CD14-positive monocyte (primary cell): ENCODE measurements at regions not wholly inside any gene's neighbourhood (a gene's known extent, or its start where the extent isn't known, plus 50 kb on each side); places are given as distances from the start of the nearest gene placed in this dataset.
"Not testable (repeated sequence)": the region's sequence is repeated elsewhere in the genome, so short reads cannot be mapped to it uniquely, and the experiment has no call there.

Experiments used
- DNase-seq, 3 donors: peaks; one replicate each; pipeline ENCODE4 v3.0.0-alpha.2; 2011 to 2022
- H2AFZ ChIP-seq: 2 replicates; pipeline ENCODE4 v1.6.0; 2012; ENCODE audit warnings: mild to moderate bottlenecking, low read depth, low read length, inconsistent platforms; ENCODE audit not compliant: insufficient read depth, poor library complexity, severe bottlenecking
- H3K27ac ChIP-seq, 2 donors: 1 replicate in 1 of 2; 2 replicates in 1 of 2; pipeline ENCODE4 v1.5.1; 2012 to 2013; ENCODE audit warnings: low read length in 2 of 2, control low read depth in 1 of 2, inconsistent platforms in 1 of 2, low read depth in 1 of 2, mild to moderate bottlenecking in 1 of 2
- H3K27me3 ChIP-seq, 2 donors: one replicate each; pipeline versions ENCODE4 v1.6.0 to v1.6.1; 2011 to 2013; ENCODE audit warnings: low read length in 2 of 2; ENCODE audit not compliant: control insufficient read depth in 2 of 2, insufficient read depth in 2 of 2
- H3K36me3 ChIP-seq, 2 donors: replicated peaks in 1 of 2; 1 replicate in 1 of 2; 2 replicates in 1 of 2; pipeline versions ENCODE4 v1.5.1 to v1.6.1; 2012 to 2013; ENCODE audit warnings: low read length in 2 of 2, control low read depth in 1 of 2, inconsistent platforms in 1 of 2, mild to moderate bottlenecking in 1 of 2; ENCODE audit not compliant: insufficient read depth in 2 of 2, control insufficient read depth in 1 of 2
- H3K4me1 ChIP-seq, 2 donors: 1 replicate in 1 of 2; 2 replicates in 1 of 2; pipeline versions ENCODE4 v1.5.1 to v1.6.1; 2012 to 2013; ENCODE audit warnings: low read length in 2 of 2, control low read depth in 1 of 2, inconsistent platforms in 1 of 2, mild to moderate bottlenecking in 1 of 2, moderate library complexity in 1 of 2; ENCODE audit not compliant: insufficient read depth in 2 of 2, control insufficient read depth in 1 of 2
- H3K4me2 ChIP-seq: replicated peaks from 2 replicates; pipeline ENCODE3; 2012; ENCODE audit warnings: low read length, moderate library complexity, mild to moderate bottlenecking; ENCODE audit not compliant: poor library complexity, severe bottlenecking; ENCODE audit errors: extremely low read depth
- H3K4me3 ChIP-seq, 3 experiments: fragments of 200-600 bp in 1 of 3; sonication (generic) in 1 of 3; replicated peaks in 1 of 3; 1 replicate in 2 of 3; 2 replicates in 1 of 3; pipeline ENCODE4 v1.5.1; 2011 to 2013; ENCODE audit warnings: low read length in 3 of 3, mild to moderate bottlenecking in 3 of 3, control low read depth in 2 of 3, low read depth in 2 of 3, inconsistent platforms in 1 of 3, moderate library complexity in 1 of 3
- H3K79me2 ChIP-seq: 2 replicates; pipeline ENCODE4 v1.6.0; 2012; ENCODE audit warnings: mild to moderate bottlenecking, control low read depth, inconsistent platforms, low read length, moderate library complexity; ENCODE audit not compliant: insufficient read depth
- H3K9ac ChIP-seq: 2 replicates; pipeline ENCODE4 v1.6.0; 2017; ENCODE audit warnings: low read length, mild to moderate bottlenecking; ENCODE audit not compliant: insufficient read depth, poor library complexity, severe bottlenecking
- H3K9me3 ChIP-seq, 2 donors: replicated peaks in 1 of 2; 1 replicate in 1 of 2; 2 replicates in 1 of 2; pipeline versions ENCODE4 v1.5.1 to v1.6.1; 2012 to 2013; ENCODE audit warnings: low read length in 2 of 2, control low read depth in 1 of 2; ENCODE audit not compliant: control insufficient read depth in 1 of 2, insufficient read depth in 1 of 2
- H4K20me1 ChIP-seq: 2 replicates; pipeline ENCODE4 v1.6.0; 2012; ENCODE audit warnings: mild to moderate bottlenecking, low read length, control low read depth, moderate library complexity; ENCODE audit not compliant: insufficient read depth
- H3K27ac Mint-ChIP-seq, 7 donors: one replicate each; pipeline ENCODE4 v1.8.0; 2020; ENCODE audit warnings: mild to moderate bottlenecking in 7 of 7, mixed read lengths in 7 of 7, moderate library complexity in 6 of 7, inconsistent platforms in 2 of 7
- H3K27me3 Mint-ChIP-seq, 3 donors: one replicate each; pipeline ENCODE4 v1.8.0; 2021 to 2022; ENCODE audit warnings: low read depth in 3 of 3, mild to moderate bottlenecking in 3 of 3, mixed read lengths in 3 of 3, moderate library complexity in 3 of 3, inconsistent platforms in 1 of 3
- H3K36me3 Mint-ChIP-seq, 2 donors: one replicate each; pipeline ENCODE4 v1.8.0; 2020; ENCODE audit warnings: mixed read lengths in 2 of 2, inconsistent platforms in 1 of 2, mild to moderate bottlenecking in 1 of 2
- H3K4me1 Mint-ChIP-seq: one replicate; pipeline ENCODE4 v1.8.0; 2020; ENCODE audit warnings: mild to moderate bottlenecking, mixed read lengths
- H3K4me3 Mint-ChIP-seq, 2 donors: one replicate each; pipeline ENCODE4 v1.8.0; 2020; ENCODE audit warnings: mild to moderate bottlenecking in 2 of 2, mixed read lengths in 2 of 2, moderate library complexity in 1 of 2
- H3K9me3 Mint-ChIP-seq, 7 donors: one replicate each; pipeline ENCODE4 v1.8.0; 2020 to 2022; ENCODE audit warnings: mixed read lengths in 7 of 7, mild to moderate bottlenecking in 6 of 7, moderate library complexity in 6 of 7, inconsistent platforms in 2 of 7
- CTCF ChIP-seq: fragments of 200-600 bp; IDR thresholded peaks from one replicate; pipeline ENCODE4 v1.8.0; 2022; ENCODE audit warnings: antibody characterized with exemption, mild to moderate bottlenecking
- WGBS: methylation state at CpG from one replicate; pipeline ENCODE4 v1.1.5; 2013; ENCODE audit warnings: missing lambda C conversion rate; ENCODE audit not compliant: insufficient coverage; 5-methylcytosine and 5-hydroxymethylcytosine counted together
- intact Hi-C, 2 donors: fragments of 100-400 bp; cut with micrococcal nuclease; formaldehyde crosslinking; loops; one replicate each; pipeline versions ENCODE4 v1.15.0 to v1.15.1; 2023

GRCh38 chr5:50527514-50528060, 86.5 kb upstream of the EMB start:
- H3K4me3 Mint-ChIP-seq, DNase-seq, H3K4me2 ChIP-seq, H3K27me3 ChIP-seq, H3K79me2 ChIP-seq, H3K36me3 ChIP-seq, H4K20me1 ChIP-seq, H3K27ac Mint-ChIP-seq, H3K4me1 ChIP-seq, H3K9me3 ChIP-seq, H3K9ac ChIP-seq, H3K4me3 ChIP-seq, H3K4me1 Mint-ChIP-seq, intact Hi-C loops, H3K27me3 Mint-ChIP-seq, H3K9me3 Mint-ChIP-seq, H2AFZ ChIP-seq, H3K36me3 Mint-ChIP-seq, H3K27ac ChIP-seq: not testable (repeated sequence)
- WGBS, result 100% methylated on average over 2 of the region's 3 CpGs

DNA sequence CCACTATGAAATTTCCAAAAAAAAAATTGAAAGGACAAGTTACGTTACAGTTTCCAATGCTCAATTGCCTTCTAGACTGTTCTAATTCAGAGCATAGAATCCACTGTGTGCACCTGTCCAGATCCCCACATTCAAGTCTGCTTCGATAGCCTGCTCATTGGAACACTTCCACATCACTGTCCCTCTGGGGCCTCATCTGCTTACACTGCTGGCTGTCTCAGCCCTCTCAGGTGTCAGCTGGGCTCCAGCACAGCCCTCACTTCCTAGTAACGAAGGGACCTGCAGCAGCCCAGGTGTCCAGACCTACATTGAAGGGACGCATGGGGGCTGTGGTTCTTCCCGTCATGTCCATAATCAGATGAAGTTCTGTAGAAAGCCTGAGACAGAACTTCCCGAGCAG, 94.3 kb upstream of the EMB start:
- H3K4me3 ChIP-seq, result no peak overlapping the region
- Mint-ChIP-seq H3K27me3 (peaks cover 0 to 4% (median 0%) of the 10 kb centered on the region in 3 donors), H3K4me1 (peaks cover 5% of the 10 kb centered on the region), H3K27ac (no peak overlapping the region), H3K36me3 (no peaks in the 10 kb centered on the region), H3K9me3 (peaks cover 0 to 27% (median 7%) of the 10 kb centered on the region in 7 donors), H3K4me3 (no peak overlapping the region)
- H3K9ac ChIP-seq, result no peak overlapping the region
- H3K79me2 ChIP-seq, result no peaks in the 10 kb centered on the region
- no peaks in the 10 kb centered on the region for H4K20me1 ChIP-seq
- TF ChIP-seq CTCF, result no peak
- intact Hi-C loops, result no loop called here
- no peak for DNase-seq
- no peaks in the 10 kb centered on the region for H3K9me3 ChIP-seq
- no peak overlapping the region for H2AFZ ChIP-seq
- no peak overlapping the region for H3K27ac ChIP-seq
- H3K4me2 ChIP-seq, result no peak overlapping the region
- 80% methylated on average over 5 of the region's 6 CpGs for WGBS
- H3K4me1 ChIP-seq, result no peaks in the 10 kb centered on the region
- no peaks in the 10 kb centered on the region for H3K27me3 ChIP-seq
- H3K36me3 ChIP-seq, result no peaks in the 10 kb centered on the region

DNA sequence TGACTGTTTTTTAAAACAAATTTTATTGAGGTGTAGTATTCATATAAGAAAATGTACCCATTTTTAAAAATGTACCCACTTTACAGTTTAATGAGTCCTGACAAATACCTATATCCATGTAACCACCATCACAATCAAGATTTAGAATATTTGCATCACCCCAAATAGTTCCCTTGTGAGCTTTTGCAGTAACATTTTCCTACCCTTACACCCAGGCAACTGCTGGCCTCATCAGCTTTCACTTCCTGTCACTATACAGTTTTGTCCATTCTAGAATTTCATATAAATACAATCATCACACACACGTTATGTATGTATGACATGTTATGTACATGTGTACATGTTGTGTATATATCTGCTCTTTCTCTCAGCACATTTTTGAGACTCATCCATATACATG, 96.4 kb upstream of the EMB start:
- H3K27me3 ChIP-seq, H2AFZ ChIP-seq, H3K36me3 Mint-ChIP-seq, DNase-seq, H4K20me1 ChIP-seq, H3K4me2 ChIP-seq, H3K36me3 ChIP-seq, H3K27ac Mint-ChIP-seq, H3K4me3 Mint-ChIP-seq, H3K4me3 ChIP-seq, H3K9ac ChIP-seq, H3K4me1 Mint-ChIP-seq, H3K79me2 ChIP-seq, H3K4me1 ChIP-seq, intact Hi-C loops, H3K9me3 ChIP-seq, H3K27me3 Mint-ChIP-seq: not testable (repeated sequence)
- H3K27ac ChIP-seq, result peak overlapping the region in 1 of 2 donors; percentile 31
- no CpG with 5 or more reads among the region's 1 CpG for WGBS
- H3K9me3 Mint-ChIP-seq, result peaks cover under 1 to 37% (median 10%) of the 10 kb centered on the region in 7 donors
